Peyer's patch (tissue), 4 donors: ENCODE measurements at regions not wholly inside any gene's neighbourhood (a gene's known extent, or its start where the extent isn't known, plus 50 kb on each side); places are given as distances from the start of the nearest gene placed in this dataset.

ENCODE experiments used
- CTCF ChIP-seq, 6 experiments: fragments of 450-650 bp in 4 of 6; fragments of 200-600 bp in 2 of 6; sonication (generic) in 1 of 6; IDR thresholded peaks; one replicate each; pipeline ENCODE4 v1.5.1; 2017 to 2019; ENCODE audit warnings: antibody characterized with exemption in 6 of 6, mild to moderate bottlenecking in 3 of 6, moderate library complexity in 1 of 6
- POLR2A ChIP-seq, 2 donors: fragments of 450-650 bp; IDR thresholded peaks; one replicate each; pipeline ENCODE4 v1.5.1; 2017; ENCODE audit warnings: antibody characterized with exemption in 2 of 2, mild to moderate bottlenecking in 2 of 2, moderate library complexity in 2 of 2

GRCh38 chr10:128390596-128390995 lies 264.4 kb upstream of the MKI67 start:
- TF ChIP-seq CTCF (IDR thresholded peaks at IDR 0.05) (no peak), POLR2A (IDR thresholded peaks at IDR 0.05) (no peak)
